Endothelial cell of umbilical vein (primary cell): ENCODE measurements at regions not wholly inside any gene's neighbourhood (a gene's known extent, or its start where the extent isn't known, plus 50 kb on each side); places are given as distances from the start of the nearest gene placed in this dataset.

ENCODE experiments used
- BruUV-seq: library from RNA; stranded (reverse); fragments of 400-500 nt; replicated peaks from 2 replicates; lab custom pipeline; 2021; lab: Mats Ljungman, UMichigan
- CTCF ChIA-PET: fragments of 300-600, 350-600 bp; sonication (Branson Sonifier 250); formaldehyde crosslinking; loops from one replicate; lab custom pipeline; 2021; ENCODE audit warnings: antibody characterized with exemption, inconsistent platforms; lab: Charles Lee
- POLR2A ChIA-PET: fragments of 300-600, 350-600 bp; sonication (Branson Sonifier 250); formaldehyde crosslinking; loops from one replicate; lab custom pipeline; 2021; ENCODE audit warnings: antibody characterized with exemption, inconsistent platforms; lab: Charles Lee
- DNase-seq: peaks from one replicate; pipeline ENCODE4 v3.0.0-alpha.2; 2011; ENCODE audit warnings: low read depth, low spot score
- FAIRE-seq: peaks from 2 replicates; lab custom pipeline; 2011; peaks lifted over from hg19 to GRCh38; lab: Jason Lieb, UNC
- H2AFZ ChIP-seq: 2 replicates; pipeline ENCODE4 v1.6.0; 2012; ENCODE audit warnings: low read depth, low read length, control low read depth, inconsistent platforms
- H3K27ac ChIP-seq: 2 replicates; pipeline ENCODE4 v1.5.1; 2011; ENCODE audit warnings: low read depth, mild to moderate bottlenecking, control low read depth, low read length, moderate library complexity; ENCODE audit not compliant: insufficient read depth
- H3K27me3 ChIP-seq, 2 experiments: 2 replicates each; pipeline versions ENCODE4 v1.6.0 to v1.6.1; 2011; ENCODE audit warnings: low read length in 2 of 2, mixed read lengths in 1 of 2; ENCODE audit not compliant: control insufficient read depth in 2 of 2, insufficient read depth in 2 of 2
- H3K36me3 ChIP-seq, 2 experiments: 2 replicates in 1 of 2; 3 replicates in 1 of 2; pipeline ENCODE4 v1.5.1; 2011; ENCODE audit warnings: low read length in 2 of 2, mild to moderate bottlenecking in 1 of 2, moderate library complexity in 1 of 2; ENCODE audit not compliant: control insufficient read depth in 2 of 2, insufficient read depth in 2 of 2; ENCODE audit errors: extremely low read depth in 1 of 2
- H3K4me1 ChIP-seq: 3 replicates; pipeline ENCODE4 v1.5.1; 2011; ENCODE audit warnings: mild to moderate bottlenecking, low read length; ENCODE audit not compliant: control insufficient read depth, insufficient read depth; ENCODE audit errors: extremely low read depth
- H3K4me2 ChIP-seq: 2 replicates; pipeline ENCODE4 v1.6.1; 2011; ENCODE audit warnings: low read length, control low read depth, mixed read lengths; ENCODE audit not compliant: insufficient read depth
- H3K4me3 ChIP-seq, 3 experiments: fragments of 200-600 bp in 1 of 3; sonication (generic), shearing (Covaris generic) in 1 of 3; replicated peaks in 1 of 3; 2 replicates each; pipeline ENCODE4 v1.5.1; 2011 to 2016; ENCODE audit warnings: control low read depth in 3 of 3, low read length in 3 of 3, mild to moderate bottlenecking in 2 of 3, inconsistent platforms in 1 of 3, low read depth in 1 of 3, moderate library complexity in 1 of 3; ENCODE audit not compliant: insufficient read depth in 1 of 3
- H3K79me2 ChIP-seq: 2 replicates; pipeline ENCODE4 v1.6.0; 2012; ENCODE audit warnings: low read length, inconsistent platforms; ENCODE audit not compliant: control insufficient read depth, insufficient read depth
- H3K9ac ChIP-seq: replicated peaks from 2 replicates; pipeline ENCODE3; 2011; ENCODE audit warnings: low read length, control low read depth; ENCODE audit not compliant: insufficient read depth; ENCODE audit errors: extremely low read depth
- H3K9me1 ChIP-seq: replicated peaks from 3 replicates; pipeline ENCODE4 v1.6.0; 2011; ENCODE audit warnings: mild to moderate bottlenecking, low read length; ENCODE audit not compliant: control insufficient read depth, insufficient read depth; ENCODE audit errors: extremely low read depth
- H3K9me3 ChIP-seq: replicated peaks from 2 replicates; pipeline ENCODE4 v1.5.1; 2012; ENCODE audit warnings: low read length, inconsistent platforms; ENCODE audit not compliant: control insufficient read depth, insufficient read depth
- H4K20me1 ChIP-seq: replicated peaks from 2 replicates; pipeline ENCODE3; 2011; ENCODE audit warnings: mild to moderate bottlenecking, low read length; ENCODE audit not compliant: control insufficient read depth, insufficient read depth; ENCODE audit errors: extremely low read depth
- CTCF ChIP-seq, 2 donors: IDR thresholded peaks; 1 replicate in 1 of 2; 2 replicates in 1 of 2; pipeline ENCODE4 v1.5.1; 2011; ENCODE audit warnings: low read length in 2 of 2, mild to moderate bottlenecking in 2 of 2, moderate library complexity in 2 of 2, control low read depth in 1 of 2, inconsistent platforms in 1 of 2, low read depth in 1 of 2; ENCODE audit not compliant: insufficient read depth in 1 of 2; ENCODE audit errors: extremely low read depth in 1 of 2
- EZH2 ChIP-seq: IDR thresholded peaks from 2 replicates; pipeline ENCODE4 v1.6.1; 2012; ENCODE audit warnings: borderline replicate concordance, low read depth, mild to moderate bottlenecking, moderate library complexity, low read length, inconsistent platforms; ENCODE audit not compliant: severe bottlenecking
- FOS ChIP-seq: IDR thresholded peaks from 2 replicates; pipeline ENCODE4 v1.6.1; 2011; ENCODE audit warnings: mild to moderate bottlenecking, low read length, moderate library complexity, borderline replicate concordance; ENCODE audit not compliant: insufficient read depth
- GATA2 ChIP-seq: IDR thresholded peaks from 2 replicates; pipeline ENCODE4 v1.7.0; 2011; ENCODE audit warnings: low read depth, mild to moderate bottlenecking, moderate library complexity, mixed read lengths, low read length; ENCODE audit not compliant: insufficient read length, insufficient read depth
- JUN ChIP-seq: IDR thresholded peaks from 2 replicates; pipeline ENCODE4 v1.6.1; 2011; ENCODE audit warnings: borderline replicate concordance, low read depth; ENCODE audit not compliant: insufficient read length, insufficient read depth
- MYC ChIP-seq: IDR thresholded peaks from one replicate; pipeline ENCODE4 v1.6.1; 2011; ENCODE audit warnings: mild to moderate bottlenecking, low read depth, low read length
- POLR2A ChIP-seq: IDR thresholded peaks from 2 replicates; pipeline ENCODE4 v1.6.1; 2012; ENCODE audit warnings: low read depth, mild to moderate bottlenecking, control low read depth, low read length
- POLR2AphosphoS5 ChIP-seq: IDR thresholded peaks from 2 replicates; pipeline ENCODE4 v1.6.1; 2012; ENCODE audit warnings: low read depth, mild to moderate bottlenecking, control low read depth, low read length, moderate library complexity; ENCODE audit not compliant: insufficient read depth
- dilution Hi-C: fragments of 300-500 bp; cut with MboI; formaldehyde crosslinking; loops from one replicate; pipeline ENCODE4 v1.15.0; 2019; ENCODE audit warnings: low sequenced_read_pairs; ENCODE audit not compliant: extremely low pct_ligation_motif_present
- intact Hi-C: fragments of 100-400 bp; cut with micrococcal nuclease; formaldehyde crosslinking; loops from one replicate; pipeline ENCODE4 v1.10.0; 2022
- TF ChIP-seq, protein P1 (sequence below): IDR thresholded peaks from 2 replicates; pipeline ENCODE4 v1.6.1; 2011; ENCODE audit not compliant: insufficient read depth, insufficient read length

- DNase-seq = no peak
- intact Hi-C loops = no loop called here
- Histone ChIP-seq H4K20me1 (no peaks in the 10 kb centered on the region), H2AFZ (no peak overlapping the region), H3K4me2 (no peak overlapping the region), H3K36me3 (no peaks in the 10 kb centered on the region), H3K79me2 (no peaks in the 10 kb centered on the region), H3K4me3 (no peak overlapping the region), H3K9me3 (no peaks in the 10 kb centered on the region), H3K4me1 (no peaks in the 10 kb centered on the region), H3K9me1 (no peaks in the 10 kb centered on the region), H3K9ac (no peak overlapping the region), H3K27me3 (no peaks in the 10 kb centered on the region), H3K27ac (no peak overlapping the region)
- ChIA-PET POLR2A (no interaction called here), CTCF (no interaction called here)
- no peak for FAIRE-seq
- dilution Hi-C loops = no loop called here
- TF ChIP-seq EZH2 = no peak
- no peak for TF ChIP-seq JUN
- no peak for TF ChIP-seq POLR2AphosphoS5
- no peak for TF ChIP-seq FOS
- TF ChIP-seq MYC = no peak
- no peak for TF ChIP-seq GATA2
- TF ChIP-seq POLR2A = no peak
- no peak for TF ChIP-seq CTCF (IDR thresholded peaks at IDR 0.05; ENCODE audit: extremely low read depth in 1 of 2, insufficient read depth in 1 of 2, low read depth in 1 of 2, low read length in 2 of 2)
- TF ChIP-seq, protein P1, sequence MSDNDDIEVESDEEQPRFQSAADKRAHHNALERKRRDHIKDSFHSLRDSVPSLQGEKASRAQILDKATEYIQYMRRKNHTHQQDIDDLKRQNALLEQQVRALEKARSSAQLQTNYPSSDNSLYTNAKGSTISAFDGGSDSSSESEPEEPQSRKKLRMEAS = no peak
- BruUV-seq = no TSS peak
Measured at GRCh38 chrX:138034136-138034535, 468.2 kb downstream of the ZIC3 start.
